Fibroblast of the aortic adventitia (primary cell): ENCODE measurements at regions not wholly inside any gene's neighbourhood (a gene's known extent, or its start where the extent isn't known, plus 50 kb on each side); places are given as distances from the start of the nearest gene placed in this dataset.

Source experiments
- DNase-seq: peaks from one replicate; pipeline ENCODE4 v3.0.0-alpha.2; 2010; ENCODE audit warnings: low read depth
- H3K4me3 ChIP-seq: 2 replicates; pipeline ENCODE4 v1.5.1; 2011; ENCODE audit warnings: low read depth, mild to moderate bottlenecking, control low read depth, low read length, moderate library complexity
- TF ChIP-seq, protein P1 (sequence below): IDR thresholded peaks from 2 replicates; pipeline ENCODE4 v1.5.1; 2011; ENCODE audit warnings: mild to moderate bottlenecking, low read length, control low read depth, inconsistent platforms; ENCODE audit not compliant: insufficient read depth

DNA sequence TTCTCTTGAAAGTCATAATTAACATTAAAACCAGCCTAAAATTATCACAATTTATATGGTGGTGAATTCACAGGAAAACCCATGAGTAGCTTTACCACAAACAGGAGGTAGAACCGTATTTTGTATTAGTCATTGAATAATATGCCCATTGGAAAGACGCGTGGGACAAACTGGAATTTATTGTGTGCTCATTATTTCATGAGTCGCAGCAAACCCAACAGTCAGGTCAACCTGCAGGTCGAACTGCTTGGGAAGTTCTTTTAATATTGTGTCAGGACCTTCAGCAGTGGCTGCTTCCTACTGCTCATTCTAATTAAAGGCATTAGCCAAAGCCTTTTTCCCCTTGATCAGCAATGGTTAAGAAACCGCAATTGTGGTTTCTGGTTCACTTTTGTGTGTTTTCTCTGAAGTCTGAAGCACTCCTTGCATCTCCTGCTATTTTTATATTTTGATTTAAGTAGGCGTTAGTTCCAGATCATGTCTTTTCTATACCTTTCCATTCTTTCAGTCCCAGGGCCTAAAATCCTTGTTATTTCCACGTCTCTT is 100.1 kb downstream of the RAB11FIP2 start:
- DNase-seq = no peak
- no peak overlapping the region for H3K4me3 ChIP-seq
- TF ChIP-seq, protein P1, sequence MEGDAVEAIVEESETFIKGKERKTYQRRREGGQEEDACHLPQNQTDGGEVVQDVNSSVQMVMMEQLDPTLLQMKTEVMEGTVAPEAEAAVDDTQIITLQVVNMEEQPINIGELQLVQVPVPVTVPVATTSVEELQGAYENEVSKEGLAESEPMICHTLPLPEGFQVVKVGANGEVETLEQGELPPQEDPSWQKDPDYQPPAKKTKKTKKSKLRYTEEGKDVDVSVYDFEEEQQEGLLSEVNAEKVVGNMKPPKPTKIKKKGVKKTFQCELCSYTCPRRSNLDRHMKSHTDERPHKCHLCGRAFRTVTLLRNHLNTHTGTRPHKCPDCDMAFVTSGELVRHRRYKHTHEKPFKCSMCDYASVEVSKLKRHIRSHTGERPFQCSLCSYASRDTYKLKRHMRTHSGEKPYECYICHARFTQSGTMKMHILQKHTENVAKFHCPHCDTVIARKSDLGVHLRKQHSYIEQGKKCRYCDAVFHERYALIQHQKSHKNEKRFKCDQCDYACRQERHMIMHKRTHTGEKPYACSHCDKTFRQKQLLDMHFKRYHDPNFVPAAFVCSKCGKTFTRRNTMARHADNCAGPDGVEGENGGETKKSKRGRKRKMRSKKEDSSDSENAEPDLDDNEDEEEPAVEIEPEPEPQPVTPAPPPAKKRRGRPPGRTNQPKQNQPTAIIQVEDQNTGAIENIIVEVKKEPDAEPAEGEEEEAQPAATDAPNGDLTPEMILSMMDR = no peak

DNA sequence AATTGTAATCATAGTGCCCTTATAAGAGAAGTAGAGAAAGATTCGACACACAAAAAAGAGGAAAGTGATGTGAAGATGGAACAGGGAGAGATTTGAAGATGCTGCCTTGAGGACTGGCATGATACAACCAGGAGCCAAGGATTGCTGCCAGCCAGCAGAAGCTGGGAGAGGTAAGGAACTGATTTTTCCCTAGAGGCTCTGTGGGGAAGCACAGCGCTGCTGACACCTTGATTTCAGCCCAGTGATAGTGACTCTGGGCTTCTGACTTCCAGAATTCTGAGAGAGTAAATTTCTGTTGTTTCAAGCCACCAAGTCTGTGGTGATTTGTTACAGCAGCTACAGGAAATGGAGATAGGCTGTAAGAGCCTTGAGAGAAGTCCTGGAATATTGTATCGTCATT is 98.2 kb downstream of the RAB11FIP2 start:
- no peak for DNase-seq
- H3K4me3 ChIP-seq = no peak overlapping the region
- TF ChIP-seq, protein P1 = no peak

DNA sequence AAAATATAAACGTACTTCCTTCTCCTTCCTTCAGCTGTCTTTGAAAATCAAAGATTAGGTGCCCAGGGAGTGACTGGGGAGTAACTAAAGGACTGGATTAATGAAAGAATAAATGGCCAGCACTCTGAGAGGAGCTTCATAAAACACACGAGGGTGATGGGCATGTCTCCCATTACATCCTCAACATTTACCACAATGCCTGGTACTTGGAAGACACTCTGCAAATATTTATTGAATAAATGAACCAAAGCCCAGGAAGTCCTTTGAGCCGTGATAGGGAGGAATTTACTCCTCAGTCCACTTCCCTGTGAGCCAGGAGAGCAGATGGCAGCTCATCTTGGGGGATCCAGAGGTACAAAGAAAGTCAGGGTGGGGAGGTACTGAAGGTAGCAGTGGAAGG is 96.3 kb downstream of the RAB11FIP2 start:
- no peak for DNase-seq
- no peak overlapping the region for H3K4me3 ChIP-seq
- TF ChIP-seq, protein P1 = no peak
